ENCODE measurements at regions not wholly inside any gene's neighbourhood (a gene's known extent, or its start where the extent isn't known, plus 50 kb on each side); places are given as distances from the start of the nearest gene placed in this dataset.

DNA sequence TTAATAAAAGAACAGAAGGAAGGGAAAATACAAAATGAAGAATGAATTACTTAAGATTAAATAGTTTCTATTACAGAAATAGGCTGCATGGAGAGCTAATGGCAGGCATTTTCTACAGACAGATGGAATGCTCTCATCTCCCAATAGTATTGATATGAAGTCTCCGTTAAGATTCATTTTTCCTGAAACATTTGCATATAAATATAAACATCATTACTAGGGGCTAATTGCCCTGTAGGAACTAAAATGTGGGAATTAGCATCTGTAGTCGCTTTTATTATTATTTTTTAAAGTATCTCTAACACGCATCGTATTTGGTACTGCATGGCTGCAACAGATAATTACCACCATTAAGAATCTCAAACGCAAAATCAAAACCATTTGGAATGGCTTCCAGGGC, 2275.5 kb downstream of the MAT2B start:
- H3K4me1 ChIP-seq (ENCODE audit: control insufficient read depth, insufficient read depth, low read depth, low read length), result no peaks in the 10 kb centered on the region
- no peak for DNase-seq
- H3K23ac ChIP-seq (ENCODE audit: low read length in 2 of 2), result no peak overlapping the region
- H2AFZ ChIP-seq (ENCODE audit: low read depth, low read length), result no peak overlapping the region
- H3K79me1 ChIP-seq (replicated peaks; ENCODE audit: low read length, poor library complexity, severe bottlenecking), result no peaks in the 10 kb centered on the region
- H3K14ac ChIP-seq (ENCODE audit: low read length in 2 of 2), result no peak overlapping the region
- H4K91ac ChIP-seq (ENCODE audit: low read length), result no peak overlapping the region
- peaks cover 4% of the 10 kb centered on the region for H3K9me3 ChIP-seq (ENCODE audit: control insufficient read depth, low read length)
- no peak overlapping the region for H3K4me2 ChIP-seq (ENCODE audit: low read length, poor library complexity, severe bottlenecking)
- H3K27me3 ChIP-seq (ENCODE audit: control insufficient read depth in 1 of 2, insufficient read depth in 1 of 2, low read length in 2 of 2), result no peaks in the 10 kb centered on the region
- H3K18ac ChIP-seq (ENCODE audit: low read depth in 1 of 2, low read length in 2 of 2), result no peak overlapping the region
- 100% methylated on average over 3 of the region's 5 CpGs for WGBS
- H2BK15ac ChIP-seq (ENCODE audit: low read depth, poor library complexity, severe bottlenecking), result no peak overlapping the region
- H2BK120ac ChIP-seq (ENCODE audit: low read depth, low read length), result no peak overlapping the region
- no peaks in the 10 kb centered on the region for H3K36me3 ChIP-seq (ENCODE audit: control insufficient read depth in 1 of 2, insufficient read depth in 2 of 2, low read depth in 1 of 2, low read length in 2 of 2)
- H3K4ac ChIP-seq (ENCODE audit: low read depth in 1 of 2, low read length in 2 of 2), result no peak overlapping the region
- no peak overlapping the region for H2AK5ac ChIP-seq (ENCODE audit: low read length, severe bottlenecking)
- H3K9ac ChIP-seq (ENCODE audit: low read length), result no peak overlapping the region
- no peak overlapping the region for H3K27ac ChIP-seq (ENCODE audit: low read length, poor library complexity, severe bottlenecking)
- no peak overlapping the region for H2BK12ac ChIP-seq (ENCODE audit: low read length in 2 of 2)
- no peak overlapping the region for H2BK5ac ChIP-seq (ENCODE audit: low read depth, low read length, poor library complexity, severe bottlenecking)
- H4K8ac ChIP-seq (ENCODE audit: low read length), result no peak overlapping the region
- no peak overlapping the region for H3K4me3 ChIP-seq (ENCODE audit: insufficient read depth in 1 of 2, low read depth in 1 of 2, low read length in 2 of 2)

- H4K91ac ChIP-seq (ENCODE audit: low read length), result no peak overlapping the region
- H3K9ac ChIP-seq (ENCODE audit: low read length), result no peak overlapping the region
- H2BK120ac ChIP-seq (ENCODE audit: low read depth, low read length), result no peak overlapping the region
- no peak overlapping the region for H3K4ac ChIP-seq (ENCODE audit: low read depth in 1 of 2, low read length in 2 of 2)
- H3K4me2 ChIP-seq (ENCODE audit: low read length, poor library complexity, severe bottlenecking), result no peak overlapping the region
- no peak overlapping the region for H3K14ac ChIP-seq (ENCODE audit: low read length in 2 of 2)
- H3K18ac ChIP-seq (ENCODE audit: low read depth in 1 of 2, low read length in 2 of 2), result no peak overlapping the region
- peaks cover 4% of the 10 kb centered on the region for H3K9me3 ChIP-seq (ENCODE audit: control insufficient read depth, low read length)
- 98% methylated on average over 3 of the region's 4 CpGs for WGBS
- no peak overlapping the region for H3K4me3 ChIP-seq (ENCODE audit: insufficient read depth in 1 of 2, low read depth in 1 of 2, low read length in 2 of 2)
- no peak overlapping the region for H2BK12ac ChIP-seq (ENCODE audit: low read length in 2 of 2)
- no peaks in the 10 kb centered on the region for H3K79me1 ChIP-seq (replicated peaks; ENCODE audit: low read length, poor library complexity, severe bottlenecking)
- no peaks in the 10 kb centered on the region for H3K36me3 ChIP-seq (ENCODE audit: control insufficient read depth in 1 of 2, insufficient read depth in 2 of 2, low read depth in 1 of 2, low read length in 2 of 2)
- no peak for DNase-seq
- H3K27me3 ChIP-seq (ENCODE audit: control insufficient read depth in 1 of 2, insufficient read depth in 1 of 2, low read length in 2 of 2), result no peaks in the 10 kb centered on the region
- no peaks in the 10 kb centered on the region for H3K4me1 ChIP-seq (ENCODE audit: control insufficient read depth, insufficient read depth, low read depth, low read length)
- H2BK5ac ChIP-seq (ENCODE audit: low read depth, low read length, poor library complexity, severe bottlenecking), result no peak overlapping the region
- no peak overlapping the region for H3K23ac ChIP-seq (ENCODE audit: low read length in 2 of 2)
- H2AK5ac ChIP-seq (ENCODE audit: low read length, severe bottlenecking), result no peak overlapping the region
- H2BK15ac ChIP-seq (ENCODE audit: low read depth, poor library complexity, severe bottlenecking), result no peak overlapping the region
- H4K8ac ChIP-seq (ENCODE audit: low read length), result no peak overlapping the region
- no peak overlapping the region for H2AFZ ChIP-seq (ENCODE audit: low read depth, low read length)
- H3K27ac ChIP-seq (ENCODE audit: low read length, poor library complexity, severe bottlenecking), result no peak overlapping the region
Observed at GRCh38 chr5:165781738-165782137, 2276.3 kb downstream of the MAT2B start.

DNA sequence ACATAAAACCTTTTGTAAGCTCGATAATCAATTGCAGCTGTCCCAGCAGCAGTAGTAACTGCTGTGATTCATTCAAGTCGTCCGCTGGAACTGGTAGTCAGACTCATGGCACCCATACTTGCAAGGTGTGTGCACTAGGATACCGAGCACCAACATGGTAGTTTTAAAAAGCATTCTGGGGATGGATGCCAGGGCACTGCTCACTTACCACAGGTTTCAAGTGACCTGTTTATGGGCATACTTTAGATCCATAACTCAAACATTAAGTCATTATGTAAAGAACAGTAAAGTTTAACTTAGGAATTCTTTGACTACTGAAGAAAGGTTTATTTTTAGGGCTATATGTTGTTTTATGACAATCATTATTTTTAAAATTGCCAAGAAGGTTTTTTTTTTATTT, 2277.6 kb downstream of the MAT2B start:
- H3K4me3 ChIP-seq (ENCODE audit: insufficient read depth in 1 of 2, low read depth in 1 of 2, low read length in 2 of 2), result no peak overlapping the region
- H3K9ac ChIP-seq (ENCODE audit: low read length), result no peak overlapping the region
- H3K79me1 ChIP-seq (replicated peaks; ENCODE audit: low read length, poor library complexity, severe bottlenecking), result no peaks in the 10 kb centered on the region
- no peak overlapping the region for H2AK5ac ChIP-seq (ENCODE audit: low read length, severe bottlenecking)
- H2AFZ ChIP-seq (ENCODE audit: low read depth, low read length), result no peak overlapping the region
- H3K18ac ChIP-seq (ENCODE audit: low read depth in 1 of 2, low read length in 2 of 2), result no peak overlapping the region
- no peaks in the 10 kb centered on the region for H3K27me3 ChIP-seq (ENCODE audit: control insufficient read depth in 1 of 2, insufficient read depth in 1 of 2, low read length in 2 of 2)
- H3K9me3 ChIP-seq (ENCODE audit: control insufficient read depth, low read length), result peaks cover 12% of the 10 kb centered on the region
- no peak overlapping the region for H4K91ac ChIP-seq (ENCODE audit: low read length)
- H2BK120ac ChIP-seq (ENCODE audit: low read depth, low read length), result no peak overlapping the region
- no peak overlapping the region for H3K4me2 ChIP-seq (ENCODE audit: low read length, poor library complexity, severe bottlenecking)
- H3K14ac ChIP-seq (ENCODE audit: low read length in 2 of 2), result no peak overlapping the region
- H3K23ac ChIP-seq (ENCODE audit: low read length in 2 of 2), result no peak overlapping the region
- no peak overlapping the region for H4K8ac ChIP-seq (ENCODE audit: low read length)
- 86% methylated on average over 4 of the region's 4 CpGs for WGBS
- H3K4ac ChIP-seq (ENCODE audit: low read depth in 1 of 2, low read length in 2 of 2), result no peak overlapping the region
- no peak overlapping the region for H2BK12ac ChIP-seq (ENCODE audit: low read length in 2 of 2)
- no peak for DNase-seq
- no peak overlapping the region for H2BK15ac ChIP-seq (ENCODE audit: low read depth, poor library complexity, severe bottlenecking)
- no peaks in the 10 kb centered on the region for H3K4me1 ChIP-seq (ENCODE audit: control insufficient read depth, insufficient read depth, low read depth, low read length)
- no peaks in the 10 kb centered on the region for H3K36me3 ChIP-seq (ENCODE audit: control insufficient read depth in 1 of 2, insufficient read depth in 2 of 2, low read depth in 1 of 2, low read length in 2 of 2)
- no peak overlapping the region for H3K27ac ChIP-seq (ENCODE audit: low read length, poor library complexity, severe bottlenecking)
- no peak overlapping the region for H2BK5ac ChIP-seq (ENCODE audit: low read depth, low read length, poor library complexity, severe bottlenecking)

DNA sequence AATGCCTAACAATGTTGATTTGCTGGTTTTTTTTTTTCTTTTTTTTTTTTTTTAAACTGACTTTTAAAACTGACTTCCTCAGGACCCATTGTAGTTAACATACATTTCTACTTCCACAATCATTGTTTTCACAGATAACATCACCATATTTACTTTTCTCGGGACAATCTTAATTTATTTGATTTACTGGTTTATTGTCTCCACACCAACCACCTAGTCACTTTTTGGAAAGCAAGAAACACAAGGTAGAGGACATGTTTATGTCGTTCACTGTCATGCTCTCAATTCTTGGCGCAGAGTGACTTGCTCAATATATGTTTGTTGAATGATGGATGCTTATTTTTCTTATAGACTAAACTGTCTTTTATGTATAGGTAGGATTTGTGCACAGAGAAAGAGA, 2280.7 kb downstream of the MAT2B start:
- Histone ChIP-seq H2BK15ac (ENCODE audit: low read depth, poor library complexity, severe bottlenecking) (no peak overlapping the region), H3K4me2 (ENCODE audit: low read length, poor library complexity, severe bottlenecking) (no peak overlapping the region), H2BK5ac (ENCODE audit: low read depth, low read length, poor library complexity, severe bottlenecking) (no peak overlapping the region), H3K18ac (ENCODE audit: low read depth in 1 of 2, low read length in 2 of 2) (no peak overlapping the region), H3K4ac (ENCODE audit: low read depth in 1 of 2, low read length in 2 of 2) (no peak overlapping the region), H3K9me3 (ENCODE audit: control insufficient read depth, low read length) (peaks cover 12% of the 10 kb centered on the region), H3K14ac (ENCODE audit: low read length in 2 of 2) (no peak overlapping the region), H3K36me3 (ENCODE audit: control insufficient read depth in 1 of 2, insufficient read depth in 2 of 2, low read depth in 1 of 2, low read length in 2 of 2) (no peaks in the 10 kb centered on the region), H3K4me3 (ENCODE audit: insufficient read depth in 1 of 2, low read depth in 1 of 2, low read length in 2 of 2) (no peak overlapping the region), H3K9ac (ENCODE audit: low read length) (no peak overlapping the region), H4K8ac (ENCODE audit: low read length) (no peak overlapping the region), H3K4me1 (ENCODE audit: control insufficient read depth, insufficient read depth, low read depth, low read length) (no peaks in the 10 kb centered on the region), H2BK120ac (ENCODE audit: low read depth, low read length) (no peak overlapping the region), H3K23ac (ENCODE audit: low read length in 2 of 2) (no peak overlapping the region), H2AFZ (ENCODE audit: low read depth, low read length) (no peak overlapping the region), H3K79me1 (replicated peaks; ENCODE audit: low read length, poor library complexity, severe bottlenecking) (no peaks in the 10 kb centered on the region), H2AK5ac (ENCODE audit: low read length, severe bottlenecking) (no peak overlapping the region), H3K27me3 (ENCODE audit: control insufficient read depth in 1 of 2, insufficient read depth in 1 of 2, low read length in 2 of 2) (no peaks in the 10 kb centered on the region), H4K91ac (ENCODE audit: low read length) (no peak overlapping the region), H2BK12ac (ENCODE audit: low read length in 2 of 2) (no peak overlapping the region), H3K27ac (ENCODE audit: low read length, poor library complexity, severe bottlenecking) (no peak overlapping the region)
- 94% methylated on average over 3 of the region's 3 CpGs for WGBS
- DNase-seq, result no peak
